ENCODE measurements at regions not wholly inside any gene's neighbourhood (a gene's known extent, or its start where the extent isn't known, plus 50 kb on each side); places are given as distances from the start of the nearest gene placed in this dataset.

GRCh38 chr2:150599889-150600288 is 112.4 kb upstream of the RND3 start:
- no peak for TF ChIP-seq GATA2 (IDR thresholded peaks at IDR 0.05; ENCODE audit: low read depth, low read length)

DNA sequence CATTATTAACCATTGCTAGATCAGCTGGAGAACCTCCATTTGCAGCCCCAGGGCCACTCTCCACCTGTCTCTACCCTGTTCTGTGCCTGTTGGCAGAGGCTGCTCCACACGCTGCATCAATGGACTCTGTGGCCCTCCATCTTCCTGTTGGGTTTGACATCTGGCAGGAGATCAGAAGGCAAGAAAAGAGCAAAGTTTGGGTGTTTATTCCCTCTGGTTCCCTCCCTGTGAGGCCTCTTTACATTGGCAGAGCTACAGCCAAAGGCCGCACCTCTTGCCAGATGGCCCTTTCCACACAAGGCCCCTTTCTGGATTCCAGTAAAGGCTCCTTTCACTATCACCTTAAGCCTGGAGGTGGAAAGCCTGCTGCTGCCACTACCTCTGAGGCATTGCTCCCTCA is 110.9 kb upstream of the RND3 start:
- TF ChIP-seq GATA2 (IDR thresholded peaks at IDR 0.05; ENCODE audit: low read depth, low read length) (no peak), GATA3 (IDR thresholded peaks at IDR 0.05; ENCODE audit: low read depth, low read length) (no peak)

DNA sequence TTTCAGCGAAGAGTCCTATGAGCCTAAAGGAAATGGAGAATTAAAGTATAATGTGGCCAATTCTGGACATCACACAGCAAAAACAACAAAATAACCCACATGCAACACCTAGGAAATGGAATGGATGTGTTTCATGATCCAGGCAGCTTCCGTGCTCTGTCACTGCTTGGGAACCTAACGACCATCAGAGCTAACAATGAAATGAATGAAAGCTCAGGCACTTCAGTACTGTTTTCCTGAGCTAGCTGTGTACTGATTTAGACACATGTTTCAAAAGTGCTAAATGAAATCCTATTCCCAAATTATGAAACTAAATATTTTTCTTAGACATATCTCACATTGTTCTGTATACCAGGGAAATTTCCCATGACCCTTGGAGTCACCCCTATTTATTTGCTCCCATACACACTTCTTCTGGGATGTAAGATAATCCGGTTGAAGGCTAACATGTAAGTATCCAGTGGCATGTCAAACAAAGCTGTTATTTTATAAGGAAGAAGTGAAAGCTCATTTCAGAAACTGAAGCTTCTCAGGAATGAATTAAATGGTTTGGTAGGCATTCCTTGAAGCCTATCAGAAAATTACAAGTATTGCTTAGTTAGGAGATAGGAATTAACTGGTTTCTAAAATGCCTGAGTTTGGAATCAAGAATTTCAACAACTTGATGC is 108.5 kb upstream of the RND3 start:
- TF ChIP-seq GATA2 (IDR thresholded peaks at IDR 0.05; ENCODE audit: low read depth, low read length) (no peak), GATA3 (IDR thresholded peaks at IDR 0.05; ENCODE audit: low read depth, low read length) (no peak)

GRCh38 chr2:150594299-150594698 is 106.8 kb upstream of the RND3 start:
- TF ChIP-seq GATA3 (IDR thresholded peaks at IDR 0.05; ENCODE audit: low read depth, low read length) (no peak), GATA2 (IDR thresholded peaks at IDR 0.05; ENCODE audit: low read depth, low read length) (no peak)

DNA sequence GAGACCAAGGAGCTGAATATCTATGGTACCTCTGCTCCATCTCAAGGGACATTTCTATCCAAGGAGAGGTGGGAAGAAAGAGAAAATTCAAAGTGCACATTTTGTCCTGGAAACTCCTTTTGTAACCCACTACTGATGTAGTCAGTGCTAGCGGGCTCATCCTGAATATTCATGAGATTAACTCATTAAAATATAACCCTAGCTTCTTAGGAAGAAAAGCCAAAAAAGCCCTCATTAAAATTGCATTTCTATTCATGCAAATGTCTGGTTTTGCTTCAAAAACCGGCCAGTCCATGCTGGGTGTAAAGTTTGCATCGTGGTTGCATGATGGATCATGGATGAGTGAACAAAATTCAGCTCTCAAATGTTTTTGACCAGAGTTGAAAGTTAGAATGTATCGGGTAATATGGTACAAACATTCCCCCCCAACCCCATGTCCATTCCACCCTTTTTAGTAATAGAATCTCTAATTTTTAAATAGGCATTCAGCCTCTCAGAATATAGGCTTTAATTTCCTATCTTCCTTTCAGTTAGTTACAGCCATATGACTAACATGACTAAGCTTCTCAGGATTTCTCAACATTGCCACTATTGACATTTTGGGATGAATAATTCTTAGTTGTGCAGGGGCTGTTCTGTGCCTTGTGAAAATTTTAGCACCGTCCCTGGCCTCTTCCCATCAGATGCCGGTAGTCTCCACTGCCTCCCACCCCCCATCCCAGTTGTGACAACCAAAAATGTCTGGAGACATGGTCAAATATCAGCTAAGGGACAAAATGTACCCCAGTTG is 104.2 kb upstream of the RND3 start:
- TF ChIP-seq GATA3 (IDR thresholded peaks at IDR 0.05; ENCODE audit: low read depth, low read length) (no peak), GATA2 (IDR thresholded peaks at IDR 0.05; ENCODE audit: low read depth, low read length) (no peak)

DNA sequence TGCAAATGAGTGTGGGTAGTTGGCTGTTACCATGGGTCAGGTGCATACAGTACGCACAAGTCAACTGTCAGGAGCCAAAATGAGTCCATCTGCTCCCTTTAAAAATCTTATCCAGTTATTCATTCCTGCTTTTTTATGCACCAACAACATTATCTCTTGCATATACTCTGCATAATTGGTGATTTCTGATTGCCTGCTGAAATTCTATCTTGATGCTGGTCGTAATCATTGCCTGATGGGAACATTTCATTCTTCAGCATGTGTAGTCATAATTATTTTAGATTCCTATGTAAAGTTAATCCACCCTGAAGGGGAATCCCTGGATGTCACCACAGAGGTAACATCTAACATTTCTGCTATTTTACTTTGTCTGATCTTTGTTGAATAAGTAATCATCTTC is 102.2 kb upstream of the RND3 start:
- no peak for TF ChIP-seq GATA2 (IDR thresholded peaks at IDR 0.05; ENCODE audit: low read depth, low read length)

GRCh38 chr2:150588506-150588870 is 101.0 kb upstream of the RND3 start:
- TF ChIP-seq GATA2 (IDR thresholded peaks at IDR 0.05; ENCODE audit: low read depth, low read length) (no peak), GATA3 (IDR thresholded peaks at IDR 0.05; ENCODE audit: low read depth, low read length) (no peak)

- TF ChIP-seq GATA3 (IDR thresholded peaks at IDR 0.05; ENCODE audit: low read depth, low read length) (no peak), GATA2 (IDR thresholded peaks at IDR 0.05; ENCODE audit: low read depth, low read length) (no peak)
Measured at GRCh38 chr2:150587547-150588505, 100.4 kb upstream of the RND3 start.

DNA sequence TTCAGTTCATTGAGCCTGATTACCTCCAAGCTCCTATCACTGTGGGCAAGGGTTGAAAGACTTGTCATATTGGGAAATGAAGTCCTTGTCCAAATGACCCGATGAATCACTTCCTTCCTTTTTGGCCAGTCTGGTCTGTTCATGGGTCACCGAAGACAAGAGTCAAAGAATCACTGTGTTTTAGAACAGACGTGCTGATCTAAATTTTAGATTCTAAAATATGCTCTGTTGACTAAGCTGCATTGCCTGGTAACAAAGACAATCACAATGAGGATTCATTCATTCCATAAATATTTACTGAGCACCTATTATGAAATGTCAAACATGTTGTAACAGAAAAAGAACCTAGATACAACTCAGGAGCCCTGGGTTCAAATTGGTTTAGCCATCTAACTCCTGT is 99.4 kb upstream of the RND3 start:
- no peak for TF ChIP-seq GATA2 (IDR thresholded peaks at IDR 0.05; ENCODE audit: low read depth, low read length)
- TF ChIP-seq GATA3 (IDR thresholded peaks at IDR 0.05; ENCODE audit: low read depth, low read length) = no peak

GRCh38 chr2:150585221-150585971 is 97.9 kb upstream of the RND3 start:
- TF ChIP-seq GATA2 (IDR thresholded peaks at IDR 0.05; ENCODE audit: low read depth, low read length) (no peak), GATA3 (IDR thresholded peaks at IDR 0.05; ENCODE audit: low read depth, low read length) (no peak)

GRCh38 chr2:150584081-150584480 is 96.6 kb upstream of the RND3 start:
- TF ChIP-seq GATA2 (IDR thresholded peaks at IDR 0.05; ENCODE audit: low read depth, low read length) (no peak), GATA3 (IDR thresholded peaks at IDR 0.05; ENCODE audit: low read depth, low read length) (no peak)

DNA sequence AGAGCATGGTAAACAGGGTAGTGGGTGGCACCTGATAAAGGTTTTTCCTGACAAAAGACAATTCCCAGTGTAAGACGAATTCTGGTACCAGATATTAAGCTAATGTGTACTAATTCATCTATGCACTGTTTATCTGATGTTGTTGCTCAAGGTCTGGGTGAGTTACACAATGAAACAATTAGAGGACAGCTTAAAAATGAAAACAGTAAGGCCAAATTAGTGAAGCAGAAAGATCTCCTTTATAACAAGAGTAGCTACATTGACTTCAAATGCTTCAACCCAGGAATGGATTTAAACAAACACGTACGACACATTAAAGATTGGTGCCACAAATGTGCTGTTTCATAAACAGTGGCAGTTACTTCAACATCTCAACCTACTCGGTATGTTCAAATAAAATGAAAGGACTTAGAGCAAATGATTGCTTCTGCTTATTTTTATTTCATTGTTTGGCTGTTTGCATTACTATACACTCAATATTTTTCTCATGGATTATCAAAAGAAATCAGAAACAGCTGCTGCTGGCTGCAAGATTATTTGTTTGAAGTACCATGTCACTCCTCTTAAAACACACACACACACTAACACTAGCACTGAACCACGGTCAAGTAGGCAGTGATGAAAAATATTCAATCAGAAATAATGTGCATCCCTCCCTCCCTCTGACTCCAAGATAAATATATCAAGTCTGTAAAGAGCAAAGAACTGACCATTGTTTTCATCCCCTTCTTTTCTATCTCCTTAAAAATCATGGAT is 94.4 kb upstream of the RND3 start:
- TF ChIP-seq GATA3 (IDR thresholded peaks at IDR 0.05; ENCODE audit: low read depth, low read length) (no peak), GATA2 (IDR thresholded peaks at IDR 0.05; ENCODE audit: low read depth, low read length) (no peak)

GRCh38 chr2:150578481-150578880 is 91.0 kb upstream of the RND3 start:
- no peak for TF ChIP-seq GATA3 (IDR thresholded peaks at IDR 0.05; ENCODE audit: low read depth, low read length)
- no peak for TF ChIP-seq GATA2 (IDR thresholded peaks at IDR 0.05; ENCODE audit: low read depth, low read length)

Data from SH-SY5Y (cell line).